Tibial artery (tissue), 4 donors: ENCODE measurements at regions not wholly inside any gene's neighbourhood (a gene's known extent, or its start where the extent isn't known, plus 50 kb on each side); places are given as distances from the start of the nearest gene placed in this dataset.

ENCODE experiments used
- DNase-seq, 2 donors: peaks; one replicate each; pipeline ENCODE4 v3.0.0-alpha.2; 2019
- H3K27ac ChIP-seq, 2 donors: fragments of 200-600 bp; sonication (generic) in 1 of 2; 1 replicate in 1 of 2; 2 replicates in 1 of 2; pipeline ENCODE4 v1.5.1; 2018 to 2019; ENCODE audit warnings: mild to moderate bottlenecking in 1 of 2
- H3K27me3 ChIP-seq, 2 donors: fragments of 200-600 bp; sonication (generic) in 1 of 2; one replicate each; pipeline versions ENCODE4 v1.5.1 to v1.6.0; 2016 to 2019
- H3K36me3 ChIP-seq, 3 donors: fragments of 200-600 bp; sonication (generic) in 2 of 3; one replicate each; pipeline ENCODE4 v1.5.1; 2016 to 2019; ENCODE audit warnings: mild to moderate bottlenecking in 2 of 3
- H3K4me1 ChIP-seq, 4 donors: fragments of 200-600 bp; sonication (generic) in 2 of 4; 1 replicate in 3 of 4; 2 replicates in 1 of 4; pipeline ENCODE4 v1.5.1; 2016 to 2019
- H3K4me3 ChIP-seq, 2 donors: fragments of 200-600 bp; sonication (generic) in 1 of 2; 1 replicate in 1 of 2; 2 replicates in 1 of 2; pipeline ENCODE4 v1.5.1; 2018 to 2019; ENCODE audit warnings: mild to moderate bottlenecking in 2 of 2
- H3K9me3 ChIP-seq, 3 donors: fragments of 200-600 bp; sonication (generic) in 1 of 3; one replicate each; pipeline ENCODE4 v1.5.1; 2016 to 2019
- intact Hi-C: fragments of 100-400 bp; cut with DNase I; formaldehyde crosslinking; loops from one replicate; pipeline ENCODE4 v1.15.0; 2023; ENCODE audit warnings: low total_unique reads
- TF ChIP-seq, protein P1 (sequence below), 2 experiments: fragments of 200-600 bp in 1 of 2; fragments of 450-650 bp in 1 of 2; IDR thresholded peaks; one replicate each; pipeline ENCODE4 v1.5.1; 2017 to 2019; ENCODE audit warnings: antibody characterized with exemption in 2 of 2, mild to moderate bottlenecking in 1 of 2, moderate library complexity in 1 of 2

GRCh38 chr4:100130964-100131363 is 59.3 kb downstream of the DDIT4L start:
- Histone ChIP-seq H3K4me3 (no peak overlapping the region), H3K27ac (no peak overlapping the region), H3K9me3 (no peaks in the 10 kb centered on the region), H3K27me3 (no peaks in the 10 kb centered on the region), H3K4me1 (no peaks in the 10 kb centered on the region), H3K36me3 (no peaks in the 10 kb centered on the region)
- TF ChIP-seq, protein P1, sequence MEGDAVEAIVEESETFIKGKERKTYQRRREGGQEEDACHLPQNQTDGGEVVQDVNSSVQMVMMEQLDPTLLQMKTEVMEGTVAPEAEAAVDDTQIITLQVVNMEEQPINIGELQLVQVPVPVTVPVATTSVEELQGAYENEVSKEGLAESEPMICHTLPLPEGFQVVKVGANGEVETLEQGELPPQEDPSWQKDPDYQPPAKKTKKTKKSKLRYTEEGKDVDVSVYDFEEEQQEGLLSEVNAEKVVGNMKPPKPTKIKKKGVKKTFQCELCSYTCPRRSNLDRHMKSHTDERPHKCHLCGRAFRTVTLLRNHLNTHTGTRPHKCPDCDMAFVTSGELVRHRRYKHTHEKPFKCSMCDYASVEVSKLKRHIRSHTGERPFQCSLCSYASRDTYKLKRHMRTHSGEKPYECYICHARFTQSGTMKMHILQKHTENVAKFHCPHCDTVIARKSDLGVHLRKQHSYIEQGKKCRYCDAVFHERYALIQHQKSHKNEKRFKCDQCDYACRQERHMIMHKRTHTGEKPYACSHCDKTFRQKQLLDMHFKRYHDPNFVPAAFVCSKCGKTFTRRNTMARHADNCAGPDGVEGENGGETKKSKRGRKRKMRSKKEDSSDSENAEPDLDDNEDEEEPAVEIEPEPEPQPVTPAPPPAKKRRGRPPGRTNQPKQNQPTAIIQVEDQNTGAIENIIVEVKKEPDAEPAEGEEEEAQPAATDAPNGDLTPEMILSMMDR (IDR thresholded peaks at IDR 0.05) = no peak
- intact Hi-C loops = no loop called here
- no peak for DNase-seq

DNA sequence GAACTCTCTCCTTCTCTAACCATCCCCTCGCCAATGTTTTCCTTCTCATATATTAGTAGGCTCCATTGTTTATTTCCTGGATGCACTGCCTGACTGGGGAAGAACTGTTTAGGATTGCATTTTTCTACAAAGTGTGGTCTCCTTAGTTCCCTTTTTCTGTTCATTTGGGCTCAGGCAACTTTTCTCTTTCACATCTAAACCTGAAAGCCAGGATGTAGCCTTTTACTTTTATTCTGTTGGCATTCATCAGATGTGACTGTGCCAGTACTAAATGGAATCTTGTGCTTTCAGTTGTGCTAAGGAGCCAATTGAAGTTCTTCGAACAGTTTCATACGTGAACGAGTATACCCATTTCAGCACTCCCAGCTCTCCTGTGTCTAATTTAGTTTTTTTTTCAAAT is 59.8 kb downstream of the DDIT4L start:
- intact Hi-C loops = no loop called here
- H3K4me1 ChIP-seq = no peaks in the 10 kb centered on the region
- no peaks in the 10 kb centered on the region for H3K27me3 ChIP-seq
- H3K27ac ChIP-seq = no peak overlapping the region
- H3K4me3 ChIP-seq = no peak overlapping the region
- TF ChIP-seq, protein P1 (IDR thresholded peaks at IDR 0.05) = no peak
- no peaks in the 10 kb centered on the region for H3K36me3 ChIP-seq
- H3K9me3 ChIP-seq = peaks cover 0 to 4% (median 0%) of the 10 kb centered on the region in 3 donors
- no peak for DNase-seq

- TF ChIP-seq, protein P1 (IDR thresholded peaks at IDR 0.05) = no peak
- no peaks in the 10 kb centered on the region for H3K4me1 ChIP-seq
- peaks cover 0 to 4% (median 0%) of the 10 kb centered on the region in 3 donors for H3K9me3 ChIP-seq
- intact Hi-C loops = no loop called here
- DNase-seq = no peak
- no peaks in the 10 kb centered on the region for H3K36me3 ChIP-seq
- H3K27ac ChIP-seq = no peak overlapping the region
- H3K4me3 ChIP-seq = no peak overlapping the region
- H3K27me3 ChIP-seq = no peaks in the 10 kb centered on the region
Measured at GRCh38 chr4:100129774-100130173, 60.5 kb downstream of the DDIT4L start.

GRCh38 chr4:100128338-100128737 is 61.9 kb downstream of the DDIT4L start:
- DNase-seq = no peak
- TF ChIP-seq, protein P1 (IDR thresholded peaks at IDR 0.05) = no peak
- Histone ChIP-seq H3K27ac (no peak overlapping the region), H3K27me3 (no peaks in the 10 kb centered on the region), H3K36me3 (no peaks in the 10 kb centered on the region), H3K4me3 (no peak overlapping the region), H3K9me3 (peaks cover 0 to 4% (median 0%) of the 10 kb centered on the region in 3 donors), H3K4me1 (no peaks in the 10 kb centered on the region)
- intact Hi-C loops = no loop called here

- no peak for DNase-seq
- intact Hi-C loops = no loop called here
Measured at GRCh38 chr4:100124715-100125114, 65.6 kb downstream of the DDIT4L start.

More at GRCh38 chr4:100124715-100125114, 65.6 kb downstream of the DDIT4L start:
- H3K27me3 ChIP-seq = no peaks in the 10 kb centered on the region
- no peaks in the 10 kb centered on the region for H3K4me1 ChIP-seq
- H3K4me3 ChIP-seq = no peak overlapping the region
- no peaks in the 10 kb centered on the region for H3K36me3 ChIP-seq
- no peak overlapping the region for H3K27ac ChIP-seq
- TF ChIP-seq, protein P1 (IDR thresholded peaks at IDR 0.05) = no peak
- peaks cover 0 to 4% (median 0%) of the 10 kb centered on the region in 3 donors for H3K9me3 ChIP-seq
